NCI-H1105 treated with DMSO at 0.1 percent for 48 hours (cell line): ENCODE measurements at regions not wholly inside any gene's neighbourhood (a gene's known extent, or its start where the extent isn't known, plus 50 kb on each side); places are given as distances from the start of the nearest gene placed in this dataset.
"Not testable (repeated sequence)": the region's sequence is repeated elsewhere in the genome, so short reads cannot be mapped to it uniquely, and the experiment has no call there.

ENCODE experiments used
- DNase-seq: peaks from one replicate; lab custom pipeline; 2025; lab: John Stamatoyannopoulos, UW

DNA sequence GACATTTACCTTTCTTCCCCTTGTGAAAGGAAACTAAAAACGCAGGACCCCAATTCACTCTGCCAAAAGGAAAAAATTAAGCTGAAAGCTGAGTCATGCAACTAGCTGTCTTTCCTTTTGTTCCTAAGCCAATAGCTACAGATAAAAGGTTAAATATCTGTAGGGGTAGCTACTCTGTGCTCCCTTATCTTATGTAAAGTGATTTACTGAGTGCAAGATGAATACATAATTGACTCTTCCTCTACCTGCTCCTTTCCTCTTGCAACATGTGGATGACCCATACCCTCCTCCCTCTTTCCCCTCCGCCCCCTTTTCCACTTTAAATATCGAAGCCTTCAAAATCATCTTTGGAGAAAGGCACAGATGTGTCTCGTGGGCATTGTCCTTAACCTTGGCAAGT, 68.0 kb upstream of the ZNF157 start:
- no peak for DNase-seq

- not testable (repeated sequence) for DNase-seq
Observed at GRCh38 chrX:47306471-47307023, 63.8 kb upstream of the ZNF157 start.

- DNase-seq, result no peak
Observed at GRCh38 chrX:47311932-47312774, 58.2 kb upstream of the ZNF157 start.

DNA sequence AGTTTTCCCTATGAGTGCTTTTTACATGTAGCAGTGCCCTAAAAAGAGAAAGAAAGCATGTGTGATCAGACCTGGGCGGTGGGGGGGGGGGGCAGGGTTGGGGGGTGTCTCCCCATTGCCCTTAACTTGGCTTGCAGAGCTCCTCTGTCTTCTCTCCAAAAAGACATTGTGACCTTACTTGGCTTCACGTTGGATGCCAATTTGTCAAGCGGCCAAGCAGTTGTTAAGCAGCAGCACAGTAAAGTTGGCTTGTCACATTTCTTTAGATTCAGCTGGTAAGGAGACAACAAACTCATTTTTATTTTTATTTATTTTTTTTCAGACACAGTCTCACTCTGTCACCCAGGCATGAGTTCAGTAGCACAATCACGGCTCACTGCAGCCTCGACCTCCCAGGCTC, 57.3 kb upstream of the ZNF157 start:
- no peak for DNase-seq

- peak; percentile 2 for DNase-seq
Observed at GRCh38 chrX:47316276-47317025, 53.9 kb upstream of the ZNF157 start.
